Glutamatergic neuron (in vitro differentiated cells): ENCODE measurements at regions not wholly inside any gene's neighbourhood (a gene's known extent, or its start where the extent isn't known, plus 50 kb on each side); places are given as distances from the start of the nearest gene placed in this dataset.

ENCODE experiments used
- DNase-seq: peaks from one replicate; pipeline ENCODE4 v3.0.0; 2022
- H3K27ac Mint-ChIP-seq: one replicate; pipeline ENCODE4 v1.8.0; 2020; ENCODE audit warnings: mild to moderate bottlenecking, mixed read lengths, inconsistent platforms; ENCODE audit not compliant: unreplicated experiment
- H3K27me3 Mint-ChIP-seq: one replicate; pipeline ENCODE4 v1.8.0; 2020; ENCODE audit warnings: mild to moderate bottlenecking, moderate library complexity, mixed read lengths, inconsistent platforms; ENCODE audit not compliant: unreplicated experiment
- H3K36me3 Mint-ChIP-seq: one replicate; pipeline ENCODE4 v1.8.0; 2020; ENCODE audit warnings: mild to moderate bottlenecking, mixed read lengths, inconsistent platforms; ENCODE audit not compliant: unreplicated experiment
- H3K4me1 Mint-ChIP-seq: one replicate; pipeline ENCODE4 v1.8.0; 2020; ENCODE audit warnings: mild to moderate bottlenecking, low read depth, mixed read lengths, inconsistent platforms; ENCODE audit not compliant: unreplicated experiment
- H3K4me3 Mint-ChIP-seq: one replicate; pipeline ENCODE4 v1.8.0; 2020; ENCODE audit warnings: mild to moderate bottlenecking, mixed read lengths, inconsistent platforms; ENCODE audit not compliant: unreplicated experiment
- H3K9me3 Mint-ChIP-seq: one replicate; pipeline ENCODE4 v1.8.0; 2020; ENCODE audit warnings: mild to moderate bottlenecking, moderate library complexity, mixed read lengths, inconsistent platforms; ENCODE audit not compliant: unreplicated experiment
- TF ChIP-seq, protein P1 (sequence below): fragments of 200-600 bp; sonication (generic); IDR thresholded peaks from one replicate; pipeline ENCODE4 v1.5.0; 2021; ENCODE audit not compliant: partially characterized antibody, unreplicated experiment

- H3K4me3 Mint-ChIP-seq, result no peak overlapping the region
- TF ChIP-seq, protein P1, sequence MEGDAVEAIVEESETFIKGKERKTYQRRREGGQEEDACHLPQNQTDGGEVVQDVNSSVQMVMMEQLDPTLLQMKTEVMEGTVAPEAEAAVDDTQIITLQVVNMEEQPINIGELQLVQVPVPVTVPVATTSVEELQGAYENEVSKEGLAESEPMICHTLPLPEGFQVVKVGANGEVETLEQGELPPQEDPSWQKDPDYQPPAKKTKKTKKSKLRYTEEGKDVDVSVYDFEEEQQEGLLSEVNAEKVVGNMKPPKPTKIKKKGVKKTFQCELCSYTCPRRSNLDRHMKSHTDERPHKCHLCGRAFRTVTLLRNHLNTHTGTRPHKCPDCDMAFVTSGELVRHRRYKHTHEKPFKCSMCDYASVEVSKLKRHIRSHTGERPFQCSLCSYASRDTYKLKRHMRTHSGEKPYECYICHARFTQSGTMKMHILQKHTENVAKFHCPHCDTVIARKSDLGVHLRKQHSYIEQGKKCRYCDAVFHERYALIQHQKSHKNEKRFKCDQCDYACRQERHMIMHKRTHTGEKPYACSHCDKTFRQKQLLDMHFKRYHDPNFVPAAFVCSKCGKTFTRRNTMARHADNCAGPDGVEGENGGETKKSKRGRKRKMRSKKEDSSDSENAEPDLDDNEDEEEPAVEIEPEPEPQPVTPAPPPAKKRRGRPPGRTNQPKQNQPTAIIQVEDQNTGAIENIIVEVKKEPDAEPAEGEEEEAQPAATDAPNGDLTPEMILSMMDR, result no peak
- H3K36me3 Mint-ChIP-seq, result no peaks in the 10 kb centered on the region
- no peaks in the 10 kb centered on the region for H3K4me1 Mint-ChIP-seq
- no peaks in the 10 kb centered on the region for H3K27me3 Mint-ChIP-seq
- DNase-seq, result no peak
- no peaks in the 10 kb centered on the region for H3K9me3 Mint-ChIP-seq
- no peak overlapping the region for H3K27ac Mint-ChIP-seq
Measured at GRCh38 chr3:38950581-38950980, 101.2 kb downstream of the SCN11A start.

- H3K4me1 Mint-ChIP-seq, result no peaks in the 10 kb centered on the region
Measured at GRCh38 chr3:38949994-38950393, 101.8 kb downstream of the SCN11A start.

GRCh38 chr3:38940394-38940793 is 111.3 kb downstream of the SCN11A start:
- DNase-seq, result no peak
- TF ChIP-seq, protein P1, result no peak
- H3K27me3 Mint-ChIP-seq, result peaks cover 2% of the 10 kb centered on the region
- no peak overlapping the region for H3K27ac Mint-ChIP-seq
- H3K4me1 Mint-ChIP-seq, result no peaks in the 10 kb centered on the region
- H3K36me3 Mint-ChIP-seq, result peaks cover 5% of the 10 kb centered on the region
- no peaks in the 10 kb centered on the region for H3K9me3 Mint-ChIP-seq
- H3K4me3 Mint-ChIP-seq, result no peak overlapping the region

More at GRCh38 chr3:38949994-38950393, 101.8 kb downstream of the SCN11A start:
- H3K27ac Mint-ChIP-seq, result no peak overlapping the region
- H3K36me3 Mint-ChIP-seq, result no peaks in the 10 kb centered on the region
- no peaks in the 10 kb centered on the region for H3K27me3 Mint-ChIP-seq
- DNase-seq, result no peak
- no peak overlapping the region for H3K4me3 Mint-ChIP-seq
- TF ChIP-seq, protein P1, result no peak
- H3K9me3 Mint-ChIP-seq, result no peaks in the 10 kb centered on the region

DNA sequence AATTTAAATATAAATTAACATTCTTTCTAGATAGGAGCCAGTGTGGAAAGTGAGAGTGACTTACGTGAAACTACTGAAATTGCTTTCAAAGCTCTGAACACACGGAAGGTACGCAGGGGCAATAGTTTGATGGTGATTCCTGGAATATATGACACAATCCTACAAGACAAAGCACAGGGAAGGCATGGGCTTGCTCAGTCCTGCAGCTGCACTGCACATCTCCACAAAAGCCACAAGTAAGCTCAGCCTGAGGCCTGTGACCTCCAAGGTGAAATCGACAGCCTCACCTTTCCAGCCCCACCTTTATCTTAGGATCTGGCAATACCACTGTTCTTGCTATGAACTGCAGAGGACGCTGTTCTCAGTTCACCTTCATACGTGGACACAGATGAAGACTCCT is 109.3 kb upstream of the SCN10A start:
- Mint-ChIP-seq H3K27ac (no peak overlapping the region), H3K4me3 (no peak overlapping the region), H3K27me3 (peaks cover 3% of the 10 kb centered on the region), H3K9me3 (no peaks in the 10 kb centered on the region), H3K36me3 (no peaks in the 10 kb centered on the region), H3K4me1 (no peaks in the 10 kb centered on the region)
- no peak for DNase-seq
- TF ChIP-seq, protein P1, result no peak

- Mint-ChIP-seq H3K4me1 (no peaks in the 10 kb centered on the region), H3K9me3 (no peaks in the 10 kb centered on the region), H3K4me3 (no peak overlapping the region), H3K27me3 (peaks cover 2% of the 10 kb centered on the region), H3K27ac (no peak overlapping the region), H3K36me3 (no peaks in the 10 kb centered on the region)
- TF ChIP-seq, protein P1, result no peak
- no peak for DNase-seq
Measured at GRCh38 chr3:38916706-38917105, 100.7 kb upstream of the SCN10A start.
